ENCODE measurements at regions not wholly inside any gene's neighbourhood (a gene's known extent, or its start where the extent isn't known, plus 50 kb on each side); places are given as distances from the start of the nearest gene placed in this dataset.

DNA sequence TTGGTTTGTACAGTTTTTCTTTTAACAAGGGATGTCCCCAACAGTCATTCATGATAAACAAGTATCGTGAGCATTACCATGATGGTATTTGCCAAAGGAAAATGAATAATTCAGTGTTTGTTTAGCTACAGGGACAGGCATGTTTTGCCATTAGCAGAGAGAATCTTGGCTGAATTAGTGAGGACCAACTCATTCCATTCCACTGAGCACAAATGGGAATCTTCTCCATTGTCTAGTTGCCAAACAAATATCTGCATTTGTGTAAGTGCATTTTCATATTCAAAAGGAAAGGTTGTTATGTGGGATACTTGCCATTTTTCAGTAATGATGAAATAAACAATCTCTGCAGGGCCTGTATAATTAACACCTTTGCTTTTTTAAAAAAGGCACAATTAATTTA is 1762.6 kb downstream of the RPA4 start:
- no peak for DNase-seq

DNA sequence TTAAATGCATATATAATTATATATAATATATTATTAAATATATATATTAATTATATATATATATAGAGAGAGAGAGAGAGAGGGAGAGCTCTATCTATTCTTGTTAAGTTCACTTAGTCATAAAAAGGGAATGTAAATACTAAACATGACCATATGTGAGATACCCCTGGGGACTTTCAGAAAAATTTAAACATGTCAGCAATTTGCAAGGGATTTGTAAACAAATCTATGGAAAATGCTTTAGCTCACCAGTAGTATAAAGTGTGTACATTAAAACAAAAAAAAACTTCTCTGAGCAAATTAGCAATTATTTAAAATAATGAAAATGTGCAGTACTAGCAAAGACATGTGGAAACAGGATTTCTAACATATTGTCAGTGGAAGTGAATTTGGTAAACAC is 1755.5 kb downstream of the PCDH19 start:
- no peak for DNase-seq

Data from activated CD4-positive, alpha-beta T cell treated with anti-CD3 and anti-CD28 coated beads, Interleukin-2, amount 50 U/mL, for 48 hours (primary cell).